Psoas muscle (tissue), 7 donors: ENCODE measurements at regions not wholly inside any gene's neighbourhood (a gene's known extent, or its start where the extent isn't known, plus 50 kb on each side); places are given as distances from the start of the nearest gene placed in this dataset.
"Not testable (repeated sequence)": the region's sequence is repeated elsewhere in the genome, so short reads cannot be mapped to it uniquely, and the experiment has no call there.

Experiments used
- ATAC-seq, 4 donors: fragments of 200-7000 bp; cut with Tn5 transposase; one replicate each; pipeline ENCODE4 v1.9.1; 2020; ENCODE audit warnings: moderate library complexity in 3 of 4, mild to moderate bottlenecking in 2 of 4
- DNase-seq, 2 donors: peaks; one replicate each; pipeline ENCODE4 v3.0.0-alpha.2; 2020
- H3K27ac ChIP-seq: fragments of 200-600 bp; one replicate; pipeline ENCODE4 v1.8.0; 2022
- H3K27me3 ChIP-seq, 3 donors: fragments of 200-600 bp in 1 of 3; one replicate each; pipeline versions ENCODE4 v1.6.1 to v1.8.0; 2013 to 2022; ENCODE audit warnings: low read length in 2 of 3, mild to moderate bottlenecking in 2 of 3, moderate library complexity in 1 of 3; ENCODE audit not compliant: insufficient read depth in 3 of 3
- H3K36me3 ChIP-seq, 2 donors: fragments of 200-600 bp in 1 of 2; one replicate each; pipeline versions ENCODE4 v1.6.1 to v1.8.0; 2013 to 2022; ENCODE audit warnings: low read depth in 1 of 2, mild to moderate bottlenecking in 1 of 2, moderate library complexity in 1 of 2; ENCODE audit not compliant: insufficient read depth in 1 of 2
- H3K4me1 ChIP-seq: fragments of 200-600 bp; one replicate; pipeline ENCODE4 v1.8.0; 2022
- H3K4me3 ChIP-seq: fragments of 200-600 bp; one replicate; pipeline ENCODE4 v1.8.0; 2022; ENCODE audit warnings: mild to moderate bottlenecking
- H3K9me3 ChIP-seq: fragments of 200-600 bp; one replicate; pipeline ENCODE4 v1.8.0; 2022
- WGBS, 3 donors: extraction: QIAGEN DNeasy Blood & Tissue Kit; methylation state at CpG; one replicate each; pipeline versions ENCODE4 v1.1.6 to v1.1.7; 2013; 5-methylcytosine and 5-hydroxymethylcytosine counted together
- intact Hi-C, 2 donors: fragments of 100-400 bp; cut with DNase I; formaldehyde crosslinking; loops; one replicate each; pipeline versions ENCODE4 v1.11.0 to v1.14.2; 2022
- TF ChIP-seq, protein P1 (sequence below): fragments of 200-600 bp; IDR thresholded peaks from one replicate; pipeline ENCODE4 v1.8.0; 2022; ENCODE audit warnings: antibody characterized with exemption
- donor health status: healthy with polysubstance abuse.
- donor health status: DM: no; HTN: no; CAD: no; lungs with moderate emphysema.
- donor health status: Bipolar disorder and iron deficiency.
- donor health status: healthy.
- donor health status: DM: yes; HTN: yes; CAD: no.
- donor health status: DM: no; HTN: no; CAD: no.
- donor health status: DM: yes; HTN: yes; CAD: no.

DNA sequence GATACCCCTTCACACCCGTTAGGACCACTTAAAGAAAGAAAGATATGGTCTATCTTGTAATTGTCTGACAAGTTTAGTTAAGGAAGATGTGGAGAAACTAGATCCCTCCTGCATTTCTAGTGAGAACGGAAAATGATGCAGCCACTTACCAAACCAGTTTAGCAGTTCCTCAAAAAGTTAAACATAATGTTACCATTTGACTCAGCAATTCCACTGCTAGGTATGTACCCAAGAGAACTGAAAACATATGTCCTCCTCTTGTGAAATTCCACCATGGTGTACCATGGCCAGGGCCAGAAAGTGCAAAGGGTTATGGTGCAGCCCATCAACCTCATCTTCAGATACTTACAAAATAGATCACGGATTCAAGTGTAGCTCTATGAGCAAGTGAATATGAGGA, 79.0 kb upstream of the ID2 start:
- no peak for ATAC-seq
- intact Hi-C loops: no loop called here

DNA sequence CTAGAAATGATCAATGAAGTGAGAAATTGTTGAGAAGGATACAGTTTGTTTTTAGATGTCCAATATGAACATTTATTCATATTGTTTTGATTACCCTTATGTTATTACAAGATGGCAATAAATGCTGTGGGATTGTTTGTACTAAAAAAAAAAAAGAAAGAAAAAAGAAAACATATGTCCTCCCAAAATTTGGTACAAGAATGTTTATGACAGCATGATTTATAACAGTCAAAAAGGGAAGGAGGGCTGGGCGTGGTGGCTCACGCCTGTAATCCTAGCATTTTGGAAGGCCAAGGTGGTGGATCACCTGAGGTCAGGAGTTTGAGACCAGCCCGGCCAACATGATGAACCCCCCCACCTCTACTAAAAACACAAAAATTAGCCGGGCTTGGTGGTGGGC, 78.5 kb upstream of the ID2 start:
- H3K36me3 ChIP-seq, H3K27me3 ChIP-seq, DNase-seq, H3K4me3 ChIP-seq, H3K27ac ChIP-seq, H3K9me3 ChIP-seq, ATAC-seq, H3K4me1 ChIP-seq, intact Hi-C loops: not testable (repeated sequence)
- WGBS, 3 donors: 94 to 97% (median 95%) methylated on average over 4 of the region's 4 CpGs

More for the DNA sequence above, 79.0 kb upstream of the ID2 start:
- Histone ChIP-seq H3K36me3 (no peaks in the 10 kb centered on the region), H3K27me3 (no peaks in the 10 kb centered on the region), H3K4me3 (no peak overlapping the region), H3K9me3 (no peaks in the 10 kb centered on the region), H3K4me1 (no peaks in the 10 kb centered on the region), H3K27ac (no peak overlapping the region)
- 77 to 90% (median 85%) methylated on average over 3 of the region's 3 CpGs for WGBS, 3 donors
- DNase-seq: no peak
- TF ChIP-seq, protein P1, sequence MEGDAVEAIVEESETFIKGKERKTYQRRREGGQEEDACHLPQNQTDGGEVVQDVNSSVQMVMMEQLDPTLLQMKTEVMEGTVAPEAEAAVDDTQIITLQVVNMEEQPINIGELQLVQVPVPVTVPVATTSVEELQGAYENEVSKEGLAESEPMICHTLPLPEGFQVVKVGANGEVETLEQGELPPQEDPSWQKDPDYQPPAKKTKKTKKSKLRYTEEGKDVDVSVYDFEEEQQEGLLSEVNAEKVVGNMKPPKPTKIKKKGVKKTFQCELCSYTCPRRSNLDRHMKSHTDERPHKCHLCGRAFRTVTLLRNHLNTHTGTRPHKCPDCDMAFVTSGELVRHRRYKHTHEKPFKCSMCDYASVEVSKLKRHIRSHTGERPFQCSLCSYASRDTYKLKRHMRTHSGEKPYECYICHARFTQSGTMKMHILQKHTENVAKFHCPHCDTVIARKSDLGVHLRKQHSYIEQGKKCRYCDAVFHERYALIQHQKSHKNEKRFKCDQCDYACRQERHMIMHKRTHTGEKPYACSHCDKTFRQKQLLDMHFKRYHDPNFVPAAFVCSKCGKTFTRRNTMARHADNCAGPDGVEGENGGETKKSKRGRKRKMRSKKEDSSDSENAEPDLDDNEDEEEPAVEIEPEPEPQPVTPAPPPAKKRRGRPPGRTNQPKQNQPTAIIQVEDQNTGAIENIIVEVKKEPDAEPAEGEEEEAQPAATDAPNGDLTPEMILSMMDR: no peak

DNA sequence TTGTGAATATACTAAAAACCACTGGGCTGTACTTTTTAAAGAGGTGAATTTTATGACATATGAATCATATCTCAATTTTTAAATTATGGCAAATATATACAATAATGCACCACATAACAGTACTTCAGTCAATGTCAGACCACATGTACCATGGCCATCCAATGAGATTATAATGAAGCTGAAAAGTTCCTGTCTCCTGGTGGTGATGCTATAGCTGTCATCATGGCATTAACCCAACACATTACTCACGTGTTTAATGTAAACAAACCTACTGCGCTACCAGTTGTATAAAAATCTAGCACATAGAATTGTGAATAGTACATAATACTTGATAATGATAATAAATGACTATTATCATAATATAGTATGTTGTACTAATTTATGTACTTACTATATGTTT, 77.6 kb upstream of the ID2 start:
- DNase-seq: no peak
- Histone ChIP-seq H3K9me3 (no peaks in the 10 kb centered on the region), H3K27me3 (no peaks in the 10 kb centered on the region), H3K4me1 (no peaks in the 10 kb centered on the region), H3K4me3 (no peak overlapping the region), H3K27ac (no peak overlapping the region), H3K36me3 (no peaks in the 10 kb centered on the region)
- intact Hi-C loops: no loop called here
- no peak for ATAC-seq
- TF ChIP-seq, protein P1: no peak
- 88 to 94% (median 93%) methylated on average over 2 of the region's 2 CpGs for WGBS, 3 donors

DNA sequence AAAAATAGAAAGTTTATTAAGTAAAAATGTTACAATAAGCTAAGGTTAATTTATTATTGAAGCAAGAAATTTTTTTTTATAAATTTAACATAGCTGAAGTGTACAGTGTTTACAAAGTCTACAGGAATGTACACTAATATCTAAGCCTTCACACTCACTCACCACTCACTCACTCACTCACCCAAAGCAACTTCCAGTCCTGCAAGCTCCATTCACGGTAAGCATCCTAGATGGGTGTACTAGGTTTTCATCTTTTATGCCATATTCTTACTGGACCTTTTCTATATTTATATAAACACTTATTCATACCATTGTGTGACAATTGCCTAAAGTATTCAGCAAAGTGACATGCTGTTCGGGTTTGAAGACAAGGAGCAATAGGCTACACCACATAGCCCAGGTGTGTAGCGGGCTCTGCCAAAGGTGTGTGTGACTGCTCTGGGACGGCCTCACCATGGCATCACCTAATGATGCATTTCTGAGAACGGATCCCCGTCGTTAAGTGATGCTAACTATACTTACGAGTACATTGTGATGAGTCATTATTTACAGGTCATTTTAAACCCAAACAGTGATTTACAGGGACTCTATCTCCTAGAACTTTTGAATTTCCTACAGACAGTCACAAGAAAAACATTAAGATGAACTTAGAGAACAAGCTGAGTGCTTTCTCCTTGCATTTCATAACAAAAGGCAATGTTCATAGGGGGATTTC, 76.3 kb upstream of the ID2 start:
- intact Hi-C loops: no loop called here
- 87 to 90% (median 90%) methylated on average over 8 of the region's 8 CpGs for WGBS, 3 donors

DNA sequence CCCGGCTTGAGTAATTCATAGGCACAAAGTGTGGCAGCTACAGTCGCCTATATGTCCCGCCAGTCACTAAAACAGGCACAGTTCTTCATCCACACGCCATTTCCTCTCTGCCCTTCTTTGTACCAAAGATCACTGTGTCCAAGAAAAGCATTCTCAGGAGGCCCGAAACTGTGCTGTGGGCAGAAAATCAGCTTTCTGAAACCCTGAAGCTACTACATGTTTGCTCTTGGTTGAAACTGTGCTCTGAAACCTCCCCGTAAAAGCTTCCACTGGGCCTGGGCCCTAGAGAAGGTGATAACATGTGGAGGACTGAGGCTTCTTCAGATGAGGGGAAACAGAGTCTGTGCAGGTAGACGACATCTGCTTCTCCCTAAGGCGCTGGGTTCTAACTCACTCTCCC, 75.6 kb upstream of the ID2 start:
- Histone ChIP-seq H3K4me3 (no peak overlapping the region), H3K36me3 (no peaks in the 10 kb centered on the region), H3K9me3 (no peaks in the 10 kb centered on the region), H3K27me3 (peaks cover 0 to 2% (median 0%) of the 10 kb centered on the region in 3 donors), H3K27ac (no peak overlapping the region), H3K4me1 (no peaks in the 10 kb centered on the region)
- WGBS, 3 donors: 88 to 96% (median 92%) methylated on average over 8 of the region's 8 CpGs
- intact Hi-C loops: no loop called here
- ATAC-seq (no peak), DNase-seq (no peak)
- TF ChIP-seq, protein P1: no peak

More for the DNA sequence above, 76.3 kb upstream of the ID2 start:
- no peaks in the 10 kb centered on the region for H3K9me3 ChIP-seq
- no peak for ATAC-seq
- H3K27ac ChIP-seq: no peak overlapping the region
- no peak for DNase-seq
- no peaks in the 10 kb centered on the region for H3K27me3 ChIP-seq
- TF ChIP-seq, protein P1: no peak
- no peaks in the 10 kb centered on the region for H3K4me1 ChIP-seq
- H3K4me3 ChIP-seq: no peak overlapping the region
- H3K36me3 ChIP-seq: no peaks in the 10 kb centered on the region
